ENCODE measurements at regions not wholly inside any gene's neighbourhood (a gene's known extent, or its start where the extent isn't known, plus 50 kb on each side); places are given as distances from the start of the nearest gene placed in this dataset.
"Not testable (repeated sequence)": the region's sequence is repeated elsewhere in the genome, so short reads cannot be mapped to it uniquely, and the experiment has no call there.

GRCh38 chr12:20109676-20110075 lies 258.7 kb upstream of the PDE3A start:
- Histone ChIP-seq H3K4me1 (ENCODE audit: insufficient read depth, low read length) (no peaks in the 10 kb centered on the region), H3K9me3 (ENCODE audit: control insufficient read depth in 1 of 2, insufficient read depth in 1 of 2, low read length in 2 of 2) (peaks cover 0 to 3% of the 10 kb centered on the region in 2 experiments), H3K36me3 (ENCODE audit: insufficient read depth, low read length) (no peaks in the 10 kb centered on the region), H3K27me3 (ENCODE audit: control insufficient read depth in 1 of 2, insufficient read depth in 2 of 2, low read length in 2 of 2) (no peaks in the 10 kb centered on the region), H3K27ac (ENCODE audit: low read depth in 1 of 2, low read length in 2 of 2) (no peak overlapping the region), H3K4me3 (ENCODE audit: low read length) (no peak overlapping the region)
- no peaks in the 10 kb centered on the region for H3K27me3 Mint-ChIP-seq
- no peak overlapping the region for H3K27ac Mint-ChIP-seq
- POLR2A ChIA-PET: no interaction called here
- CTCF ChIA-PET: no interaction called here
- DNase-seq: no peak
- H3K36me3 Mint-ChIP-seq (ENCODE audit: low read depth): no peaks in the 10 kb centered on the region
- TF ChIP-seq CTCF (IDR thresholded peaks at IDR 0.05): no peak
- peaks cover 4% of the 10 kb centered on the region for H3K9me3 Mint-ChIP-seq
- no peaks in the 10 kb centered on the region for H3K4me1 Mint-ChIP-seq (ENCODE audit: low read depth)
- ATAC-seq (ENCODE audit: poor library complexity): no peak
- no peak overlapping the region for H3K4me3 Mint-ChIP-seq
- intact Hi-C loops (cut with DNase I, micrococcal nuclease): no loop called here

- H3K27me3 Mint-ChIP-seq; intact Hi-C loops (cut with DNase I, micrococcal nuclease); H3K4me1 ChIP-seq (ENCODE audit: insufficient read depth, low read length); ATAC-seq (ENCODE audit: poor library complexity); H3K9me3 Mint-ChIP-seq; H3K4me1 Mint-ChIP-seq (ENCODE audit: low read depth); H3K36me3 Mint-ChIP-seq (ENCODE audit: low read depth); POLR2A ChIA-PET; CTCF ChIA-PET; H3K27ac ChIP-seq (ENCODE audit: low read depth in 1 of 2, low read length in 2 of 2); H3K4me3 Mint-ChIP-seq; H3K27me3 ChIP-seq (ENCODE audit: control insufficient read depth in 1 of 2, insufficient read depth in 2 of 2, low read length in 2 of 2); DNase-seq; H3K36me3 ChIP-seq (ENCODE audit: insufficient read depth, low read length); H3K27ac Mint-ChIP-seq; H3K9me3 ChIP-seq (ENCODE audit: control insufficient read depth in 1 of 2, insufficient read depth in 1 of 2, low read length in 2 of 2); H3K4me3 ChIP-seq (ENCODE audit: low read length): not testable (repeated sequence)
These were observed 253.0 kb upstream of the PDE3A start for GRCh38 chr12:20115371-20115770.

- Histone ChIP-seq H3K4me3 (ENCODE audit: low read length) (no peak overlapping the region), H3K4me1 (ENCODE audit: insufficient read depth, low read length) (no peaks in the 10 kb centered on the region), H3K9me3 (ENCODE audit: control insufficient read depth in 1 of 2, insufficient read depth in 1 of 2, low read length in 2 of 2) (peaks cover 0 to 9% of the 10 kb centered on the region in 2 experiments), H3K27me3 (ENCODE audit: control insufficient read depth in 1 of 2, insufficient read depth in 2 of 2, low read length in 2 of 2) (no peaks in the 10 kb centered on the region), H3K36me3 (ENCODE audit: insufficient read depth, low read length) (no peaks in the 10 kb centered on the region), H3K27ac (ENCODE audit: low read depth in 1 of 2, low read length in 2 of 2) (no peak overlapping the region)
- H3K4me1 Mint-ChIP-seq (ENCODE audit: low read depth): no peaks in the 10 kb centered on the region
- ChIA-PET POLR2A (no interaction called here), CTCF (interaction anchor here (1.0 kb wide), 1 partner anchor 10 kb away, joined by 3 read pairs; no protein-coding TSS in a partner anchor)
- DNase-seq (no peak), ATAC-seq (ENCODE audit: poor library complexity) (no peak)
- no peak overlapping the region for H3K4me3 Mint-ChIP-seq
- H3K36me3 Mint-ChIP-seq (ENCODE audit: low read depth): no peaks in the 10 kb centered on the region
- TF ChIP-seq CTCF (IDR thresholded peaks at IDR 0.05): no peak
- no peaks in the 10 kb centered on the region for H3K27me3 Mint-ChIP-seq
- peaks cover 3% of the 10 kb centered on the region for H3K9me3 Mint-ChIP-seq
- H3K27ac Mint-ChIP-seq: no peak overlapping the region
- intact Hi-C loops (cut with DNase I, micrococcal nuclease): no loop called here
These were observed 248.5 kb upstream of the PDE3A start for GRCh38 chr12:20119596-20120402.

GRCh38 chr12:20120403-20120725 lies 248.0 kb upstream of the PDE3A start:
- DNase-seq (no peak), ATAC-seq (ENCODE audit: poor library complexity) (no peak)
- no peaks in the 10 kb centered on the region for H3K27me3 Mint-ChIP-seq
- H3K27me3 ChIP-seq (ENCODE audit: control insufficient read depth in 1 of 2, insufficient read depth in 2 of 2, low read length in 2 of 2): no peaks in the 10 kb centered on the region
- no peaks in the 10 kb centered on the region for H3K4me1 Mint-ChIP-seq (ENCODE audit: low read depth)
- POLR2A ChIA-PET: no interaction called here
- no peak overlapping the region for H3K4me3 Mint-ChIP-seq
- intact Hi-C loops (cut with DNase I, micrococcal nuclease): no loop called here
- no peak for TF ChIP-seq CTCF (IDR thresholded peaks at IDR 0.05)
- no peak overlapping the region for H3K27ac ChIP-seq (ENCODE audit: low read depth in 1 of 2, low read length in 2 of 2)
- no peaks in the 10 kb centered on the region for H3K4me1 ChIP-seq (ENCODE audit: insufficient read depth, low read length)
- H3K9me3 ChIP-seq (ENCODE audit: control insufficient read depth in 1 of 2, insufficient read depth in 1 of 2, low read length in 2 of 2): peaks cover 0 to 4% of the 10 kb centered on the region in 2 experiments
- H3K4me3 ChIP-seq (ENCODE audit: low read length): no peak overlapping the region
- H3K36me3 Mint-ChIP-seq (ENCODE audit: low read depth): no peaks in the 10 kb centered on the region
- no peak overlapping the region for H3K27ac Mint-ChIP-seq
- peaks cover 3% of the 10 kb centered on the region for H3K9me3 Mint-ChIP-seq
- CTCF ChIA-PET: interaction anchor here (1.0 kb wide), 1 partner anchor 9 kb away, joined by 3 read pairs; no protein-coding TSS in a partner anchor
- no peaks in the 10 kb centered on the region for H3K36me3 ChIP-seq (ENCODE audit: insufficient read depth, low read length)

Data from CD4-positive, alpha-beta T cell (primary cell).